ENCODE measurements at regions not wholly inside any gene's neighbourhood (a gene's known extent, or its start where the extent isn't known, plus 50 kb on each side); places are given as distances from the start of the nearest gene placed in this dataset.
A peak's percentile ranks its signal among the peaks of the same experiment; 100 is the strongest.
"Not testable (repeated sequence)": the region's sequence is repeated elsewhere in the genome, so short reads cannot be mapped to it uniquely, and the experiment has no call there.

DNA sequence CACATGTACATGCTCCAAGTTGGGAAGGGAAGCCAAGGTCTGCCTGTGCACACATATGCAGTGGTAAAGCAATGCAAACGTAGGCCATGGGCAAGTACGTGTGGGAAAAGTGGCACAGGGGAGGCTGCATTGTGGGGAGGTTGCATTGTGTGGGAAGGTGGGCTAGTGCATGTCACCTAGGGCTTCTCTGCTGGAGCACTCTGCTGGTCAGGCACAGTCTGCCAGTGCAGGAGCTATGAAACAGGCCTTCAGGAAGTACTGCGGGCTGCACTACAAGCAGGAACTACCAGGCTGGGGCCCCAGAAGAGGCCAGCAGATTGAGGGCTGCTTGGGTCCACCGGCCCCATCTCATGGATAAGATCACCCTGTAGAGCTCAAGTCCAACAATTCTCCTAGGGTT is 1694.6 kb upstream of the CDH6 start:
- no peak for DNase-seq (ENCODE audit: low spot score)

DNA sequence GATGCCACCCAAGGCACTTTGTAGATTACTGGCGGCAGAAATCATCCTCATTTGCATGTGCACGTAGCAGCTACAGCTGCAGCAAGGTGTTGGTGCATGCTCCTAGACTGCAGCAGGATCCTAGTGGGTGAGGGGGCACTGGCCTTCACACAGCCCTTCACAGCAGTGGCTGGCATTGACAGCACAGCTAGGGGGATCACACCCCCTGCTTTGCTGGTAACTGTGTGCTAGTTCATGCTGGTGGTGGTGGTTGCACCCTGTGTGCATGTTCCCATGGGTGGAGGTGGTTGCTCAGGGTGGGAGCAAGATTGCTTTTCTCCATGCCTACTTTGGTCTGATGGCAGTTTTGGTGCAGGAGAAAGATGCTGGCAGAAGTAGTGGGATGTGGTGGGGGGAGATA is 1695.1 kb upstream of the CDH6 start:
- DNase-seq (ENCODE audit: low spot score), result no peak

DNA sequence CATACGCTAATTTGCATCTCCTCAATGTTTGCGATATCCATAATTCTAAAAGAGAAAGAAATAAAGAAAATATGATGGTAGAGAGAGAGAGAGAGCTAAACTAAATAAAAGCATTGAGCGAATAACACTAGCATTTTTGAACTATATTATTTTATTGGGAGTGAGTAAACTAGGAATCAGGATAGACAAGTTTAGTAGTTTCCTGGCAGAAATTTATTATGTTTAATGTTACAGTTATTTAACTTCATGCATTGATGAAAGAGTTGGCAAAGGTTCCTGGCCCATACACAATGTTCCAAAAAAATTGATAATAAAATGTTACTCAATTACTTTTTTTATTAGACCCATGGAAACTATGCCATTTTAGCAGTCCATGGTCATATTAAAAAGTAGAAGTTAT is 1708.2 kb upstream of the CDH6 start:
- DNase-seq (ENCODE audit: low spot score), result no peak

DNA sequence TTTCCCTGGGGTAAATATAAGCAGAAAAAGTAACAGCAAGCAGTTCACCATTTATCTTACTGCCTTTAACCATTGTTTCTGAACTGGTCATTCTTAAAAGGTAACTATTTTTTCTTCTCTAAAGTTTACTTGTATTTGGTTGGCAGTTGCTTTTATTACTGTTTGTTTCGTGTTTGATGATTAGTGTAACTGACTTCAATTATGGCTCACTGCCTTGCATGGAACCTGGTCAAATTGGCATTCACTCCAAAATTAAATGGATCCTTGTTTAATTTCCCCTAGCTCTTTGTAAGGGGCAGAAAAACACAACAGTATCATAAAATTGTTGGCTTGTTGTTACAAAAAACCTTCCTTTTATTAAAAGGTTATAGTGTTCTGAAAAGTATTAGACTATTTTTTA is 1723.9 kb upstream of the CDH6 start:
- no peak for DNase-seq (ENCODE audit: low spot score)

DNA sequence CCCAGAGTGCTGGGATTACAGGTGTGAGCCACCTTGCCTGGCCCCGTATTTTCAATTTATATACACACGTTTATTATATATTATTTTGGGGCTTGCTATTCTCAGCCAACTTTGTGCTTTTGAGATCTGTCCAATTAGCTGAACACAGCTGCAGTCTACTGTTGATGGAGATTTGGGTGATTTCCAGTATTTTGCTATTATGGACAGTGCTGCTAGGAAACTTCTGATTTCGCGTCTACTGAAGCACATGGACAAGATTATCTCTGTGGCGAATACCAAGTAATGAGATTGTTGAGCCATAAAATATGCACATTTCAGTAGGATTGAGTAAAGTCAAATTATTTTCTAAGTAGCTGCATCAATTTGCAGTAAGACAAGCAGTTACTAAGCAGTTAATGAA is 1731.2 kb upstream of the CDH6 start:
- no peak for DNase-seq (ENCODE audit: low spot score)

DNA sequence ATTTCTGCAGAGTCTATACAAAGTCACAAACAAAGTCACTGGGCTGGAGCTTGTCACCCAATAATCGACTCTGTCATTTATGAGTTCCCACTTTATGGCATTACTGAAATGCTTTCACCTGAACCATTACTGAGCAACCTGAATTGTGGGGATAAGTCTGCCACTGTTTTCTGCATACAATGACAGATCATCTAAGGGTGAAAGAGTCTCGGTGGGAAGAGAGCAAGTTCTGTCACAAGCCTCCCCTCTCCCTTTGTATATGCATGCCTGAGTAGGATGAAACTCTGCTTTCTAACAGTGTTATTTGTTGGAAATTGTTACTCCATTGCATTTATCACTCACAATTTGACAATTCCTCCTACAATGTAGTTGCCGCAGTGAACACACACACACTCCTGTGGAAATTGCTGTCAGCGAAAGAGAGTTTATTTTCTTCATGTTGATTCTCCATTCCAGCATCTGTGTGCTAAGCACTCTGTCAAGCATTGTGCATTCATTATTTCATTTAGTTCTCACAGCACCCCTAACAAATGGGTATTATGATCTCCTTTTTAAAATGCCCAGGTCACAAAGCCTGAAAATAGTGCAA is 1732.4 kb upstream of the CDH6 start:
- DNase-seq (ENCODE audit: low spot score), result peak; percentile 43

DNA sequence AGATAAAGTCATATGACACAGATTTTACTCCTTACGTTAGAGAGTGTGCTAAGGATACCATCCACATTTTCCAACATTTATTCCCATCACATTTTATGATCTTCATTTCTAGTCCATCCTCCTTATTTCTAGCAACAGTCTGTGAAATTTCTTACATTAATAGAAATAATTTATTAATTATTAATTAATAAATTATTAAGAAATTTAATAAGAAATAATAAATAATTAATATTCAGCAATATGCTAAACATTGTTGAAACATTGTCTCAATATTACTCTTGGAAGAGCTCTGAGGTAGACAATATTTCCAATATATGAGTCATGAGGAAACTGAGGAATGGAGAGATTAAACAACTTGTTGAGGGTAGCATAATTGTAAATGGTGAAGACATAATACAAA is 1742.5 kb upstream of the CDH6 start:
- DNase-seq (ENCODE audit: low spot score), result not testable (repeated sequence)

DNA sequence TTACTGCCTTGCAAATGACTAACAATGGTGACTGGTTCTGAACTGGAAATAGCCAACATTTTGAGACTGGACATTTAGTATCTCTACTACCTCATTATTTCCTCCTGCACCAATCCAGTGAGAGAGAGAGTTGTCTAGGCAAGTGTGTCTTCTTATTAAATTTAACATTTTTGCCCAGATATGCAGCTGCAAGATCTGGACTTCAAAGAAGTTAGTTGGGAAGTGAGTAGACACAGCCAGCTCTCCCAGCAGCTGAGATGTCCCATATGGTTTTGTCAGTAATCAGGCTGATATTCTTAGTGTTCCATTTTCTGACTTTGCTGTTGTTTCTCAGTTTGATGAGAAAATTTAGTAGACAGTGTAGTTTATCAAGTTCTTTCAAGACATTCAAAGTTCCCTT is 1778.8 kb upstream of the CDH6 start:
- DNase-seq (ENCODE audit: low spot score), result no peak

DNA sequence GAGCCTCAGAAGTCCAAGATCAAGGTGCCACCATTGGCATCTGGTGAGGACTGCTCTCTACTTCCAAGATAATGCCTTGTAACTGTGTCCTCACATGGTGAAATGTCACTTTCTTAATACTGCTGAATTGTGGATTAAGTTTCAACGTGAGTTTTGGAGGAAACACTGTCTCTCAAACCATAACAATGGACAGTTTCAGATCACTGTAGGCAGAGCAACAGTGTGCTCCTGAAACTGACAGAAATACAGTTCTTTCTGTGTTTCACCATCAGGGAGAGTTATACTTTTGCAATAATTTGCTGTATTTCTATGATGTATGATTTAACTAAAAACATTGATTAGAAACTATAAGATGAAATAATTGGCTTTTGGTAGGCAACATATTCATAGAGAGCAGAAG is 1780.5 kb upstream of the CDH6 start:
- DNase-seq (ENCODE audit: low spot score), result no peak

DNA sequence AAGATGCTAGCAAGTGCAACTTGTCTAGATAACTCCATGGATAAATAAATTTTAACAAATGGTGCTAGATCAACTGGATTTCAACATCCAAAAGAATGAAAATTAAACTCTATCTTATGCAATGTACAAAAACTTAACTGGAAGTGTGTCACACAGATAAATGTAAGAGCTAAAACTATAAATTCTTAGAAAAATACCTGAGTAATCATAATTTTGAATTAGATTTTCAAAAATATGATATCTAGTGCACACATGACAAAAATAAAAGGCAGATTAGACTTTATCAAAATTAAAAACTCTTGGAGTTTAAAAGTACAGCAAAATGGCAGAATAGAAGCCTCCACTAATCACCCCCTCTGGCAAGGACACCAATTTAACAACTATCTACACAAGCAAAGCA is 1791.2 kb upstream of the CDH6 start:
- no peak for DNase-seq (ENCODE audit: low spot score)

DNA sequence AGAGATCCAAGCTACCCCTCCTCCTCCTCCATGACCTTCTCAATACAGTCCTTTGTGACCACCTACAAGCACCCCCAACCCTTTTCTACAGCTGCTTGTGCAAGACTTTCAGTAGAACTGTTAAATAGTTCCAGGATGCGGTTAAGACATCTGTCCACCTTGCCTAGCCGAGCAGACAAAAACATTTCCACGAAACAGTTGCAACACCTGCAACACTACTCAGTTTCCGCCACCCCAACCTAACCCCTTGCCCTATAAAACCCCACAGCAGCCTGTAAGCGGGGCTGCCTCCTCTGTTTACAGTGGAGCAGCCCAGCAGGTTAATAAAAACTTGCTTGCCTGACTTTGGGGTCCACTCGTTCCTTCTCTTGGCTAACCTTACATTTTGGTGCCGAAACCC is 1803.5 kb upstream of the CDH6 start:
- DNase-seq (ENCODE audit: low spot score), result no peak

DNA sequence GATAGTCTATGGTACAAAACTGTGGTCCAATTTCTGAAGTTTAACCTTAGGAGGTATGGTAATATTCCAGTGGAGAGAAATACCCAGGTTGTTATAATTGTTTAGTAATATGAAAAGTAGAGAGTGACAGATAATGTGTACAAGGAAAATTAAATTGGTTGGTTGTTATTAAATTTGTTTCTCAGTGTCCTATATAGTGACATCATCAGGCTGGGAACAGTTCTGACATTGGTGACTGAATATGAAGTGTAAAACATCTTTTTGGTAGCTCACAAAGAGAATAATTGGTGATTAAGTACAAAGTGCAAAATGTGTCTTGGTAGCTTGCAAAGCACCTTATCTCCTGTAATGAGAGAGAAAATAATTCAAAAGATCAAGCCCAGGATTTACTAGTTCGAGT is 1806.1 kb upstream of the CDH6 start:
- no peak for DNase-seq (ENCODE audit: low spot score)

DNA sequence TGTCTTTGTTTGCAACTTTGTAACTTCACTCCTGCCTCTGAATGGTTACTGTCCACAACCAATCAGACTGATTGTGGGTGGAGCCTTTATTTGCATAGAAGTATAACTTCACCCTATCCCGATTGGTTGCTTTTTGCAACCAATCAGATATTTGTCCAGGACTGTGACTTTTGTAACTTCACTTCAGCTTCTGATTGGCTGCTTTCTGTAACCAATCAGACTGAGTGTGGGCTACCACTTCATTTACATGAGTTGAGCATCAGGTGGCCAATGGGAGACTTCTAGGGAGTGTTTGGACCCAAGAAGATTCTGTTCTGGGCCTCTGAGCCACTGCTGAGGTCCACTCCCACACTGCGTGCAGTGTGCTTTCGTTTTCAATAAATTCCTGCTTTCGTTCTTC is 1810.7 kb upstream of the CDH6 start:
- no peak for DNase-seq (ENCODE audit: low spot score)

DNA sequence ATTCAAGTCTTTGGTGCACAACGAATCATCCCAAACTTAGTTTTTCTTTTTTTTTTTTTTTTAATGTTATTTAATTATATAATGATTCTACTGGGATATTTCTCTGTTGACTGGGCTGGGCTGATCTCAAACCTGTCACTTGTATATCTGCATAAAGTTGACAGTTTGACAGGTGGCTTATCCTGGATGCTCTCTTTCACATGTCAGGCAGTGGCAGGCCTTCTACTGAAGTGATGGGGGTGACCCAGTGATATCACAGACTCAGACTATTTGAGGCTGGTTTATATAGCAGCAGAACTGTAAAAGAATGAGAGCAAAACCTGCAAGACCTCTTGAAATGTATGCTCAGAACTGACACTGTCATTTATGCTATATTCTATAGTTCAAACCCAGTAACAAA is 1813.5 kb upstream of the CDH6 start:
- no peak for DNase-seq (ENCODE audit: low spot score)

DNA sequence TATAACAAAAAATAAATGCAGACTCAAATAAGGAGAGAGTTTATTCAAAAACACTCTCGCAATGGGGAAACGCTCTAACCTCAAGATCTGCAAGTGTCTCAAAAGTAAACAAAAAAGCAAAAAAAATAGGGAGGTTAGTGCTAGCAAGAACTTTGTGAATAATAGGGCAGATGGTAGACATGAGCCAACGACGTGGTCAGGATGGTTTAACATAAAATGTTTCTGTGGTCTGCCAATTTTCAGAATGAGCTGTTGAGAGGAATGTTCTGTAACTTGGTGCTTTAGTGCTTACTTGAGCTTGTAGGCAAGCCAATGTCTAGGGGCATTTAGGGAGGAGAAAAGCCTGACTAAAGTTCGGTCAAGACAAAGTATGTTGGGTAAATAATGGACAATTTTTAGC is 1813.9 kb upstream of the CDH6 start:
- DNase-seq (ENCODE audit: low spot score), result no peak

DNA sequence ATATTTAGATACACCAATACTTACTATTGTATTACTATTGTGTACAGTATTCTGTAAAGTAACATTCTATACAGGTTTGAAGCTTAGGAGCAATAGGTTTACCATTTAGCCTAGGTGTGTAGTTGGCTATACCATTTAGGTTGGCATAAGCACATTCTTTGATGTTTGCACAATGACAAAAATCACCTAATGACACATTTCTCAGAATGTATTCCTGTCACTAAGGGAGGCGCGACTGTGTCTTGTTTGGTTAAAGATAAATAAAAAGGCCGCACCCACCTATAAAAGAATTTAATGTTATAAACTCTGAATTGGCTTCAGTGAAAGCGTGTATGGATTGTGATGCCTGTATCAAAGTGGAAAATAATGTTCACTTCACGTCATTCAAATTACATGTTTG is 1815.4 kb upstream of the CDH6 start:
- no peak for DNase-seq (ENCODE audit: low spot score)

DNA sequence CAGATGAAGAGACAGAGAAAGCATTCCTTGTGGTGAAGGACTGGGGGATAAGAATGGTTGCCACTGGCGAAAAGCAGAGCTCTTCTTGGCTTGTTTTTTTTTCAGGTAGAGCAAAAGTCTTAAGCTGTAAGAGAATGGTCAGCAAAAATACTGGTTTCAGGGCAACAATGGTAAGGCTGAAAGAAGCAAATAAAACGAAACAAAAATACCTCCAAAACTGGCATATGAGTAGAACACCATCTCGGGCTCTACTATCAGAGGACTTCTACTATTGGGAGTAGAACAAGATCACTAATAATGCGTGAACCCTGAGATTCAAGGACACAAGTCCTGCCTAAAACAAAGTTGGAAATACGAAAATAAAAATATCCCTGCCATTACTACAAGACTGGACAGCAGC is 1823.2 kb upstream of the CDH6 start:
- no peak for DNase-seq (ENCODE audit: low spot score)

DNA sequence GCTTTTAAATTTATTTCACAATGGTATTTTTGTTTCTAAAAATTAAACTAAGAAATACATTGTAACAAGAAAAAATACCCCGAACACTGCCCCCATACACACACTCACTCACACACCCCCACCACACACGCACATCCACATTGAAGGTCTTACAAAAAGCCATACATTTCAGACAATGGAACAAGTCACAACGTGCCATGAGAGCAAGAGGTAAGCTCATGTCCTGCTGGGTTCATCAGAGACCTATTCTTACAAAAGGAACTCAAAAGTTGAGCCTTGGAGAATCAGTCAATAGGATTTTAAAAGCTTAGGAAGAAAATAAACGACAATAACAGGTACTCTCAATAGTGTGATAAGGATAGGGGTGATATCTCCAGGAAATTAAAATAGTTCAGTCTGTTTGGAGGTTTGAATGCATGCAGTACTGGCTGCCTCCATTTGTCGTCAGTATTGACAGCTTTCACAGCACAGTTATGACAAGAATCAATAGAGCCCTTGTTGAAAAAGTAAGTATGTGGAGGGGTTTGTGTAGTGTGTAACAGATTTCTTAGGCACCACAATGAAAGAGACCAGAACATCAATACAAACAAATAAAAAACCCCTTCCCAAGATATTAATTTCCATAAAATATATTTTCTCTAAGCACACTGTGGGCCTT is 1826.2 kb upstream of the CDH6 start:
- DNase-seq (ENCODE audit: low spot score), result no peak

DNA sequence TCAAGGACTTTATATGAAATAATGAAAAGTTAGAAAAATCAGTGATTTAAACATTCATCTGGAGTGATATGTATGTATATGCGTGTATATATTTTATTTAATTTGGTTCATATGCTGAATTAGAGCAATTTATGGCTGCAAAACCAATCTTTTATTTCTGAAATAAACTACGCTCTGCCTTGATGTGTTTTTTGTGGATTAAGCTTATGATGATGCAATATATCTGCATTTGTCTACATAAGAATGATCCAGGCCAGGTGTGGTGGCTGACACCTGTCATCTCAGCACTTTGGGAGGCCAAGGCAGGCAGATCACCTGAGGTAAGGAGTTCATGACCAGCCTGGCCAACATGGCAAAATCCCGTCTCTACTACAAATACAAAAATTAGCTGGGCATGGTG is 1842.3 kb upstream of the CDH6 start:
- no peak for DNase-seq (ENCODE audit: low spot score)

DNA sequence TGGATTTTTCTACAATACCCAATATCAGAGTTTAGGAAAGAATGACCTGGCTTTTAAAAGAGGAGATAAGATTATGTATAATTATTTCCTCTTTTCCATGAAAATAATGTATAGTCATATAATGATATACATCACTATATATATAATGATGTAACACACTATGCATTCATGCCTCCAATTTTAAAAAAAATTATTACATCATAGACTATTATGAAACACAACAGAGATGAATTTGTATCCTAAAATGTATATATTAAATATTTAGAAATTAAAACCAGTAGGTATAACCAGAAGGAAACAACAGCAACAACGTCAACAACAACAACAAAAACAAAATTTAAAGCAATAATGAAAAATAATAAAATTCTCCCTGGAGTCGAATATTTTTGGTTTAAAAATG is 1856.5 kb upstream of the CDH6 start:
- no peak for DNase-seq (ENCODE audit: low spot score)

DNA sequence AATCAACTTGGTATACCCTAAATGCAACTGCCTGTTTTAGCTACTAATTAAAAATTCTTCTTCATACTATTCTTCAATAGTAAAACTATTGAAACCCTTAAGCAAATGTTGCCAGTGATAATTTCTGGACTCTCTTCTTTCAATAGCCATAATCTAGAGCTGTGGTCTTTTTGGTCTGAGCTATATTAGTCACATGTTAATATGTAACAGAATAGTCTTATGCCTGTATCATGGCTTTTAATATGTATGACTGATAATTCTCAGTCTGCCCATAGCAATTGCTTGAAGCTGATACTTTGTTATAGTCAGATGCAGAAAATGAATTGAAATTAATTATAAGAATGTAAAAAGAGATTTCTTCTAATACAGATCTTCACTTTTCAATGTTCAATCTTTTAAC is 1871.9 kb upstream of the CDH6 start:
- DNase-seq (ENCODE audit: low spot score), result no peak

DNA sequence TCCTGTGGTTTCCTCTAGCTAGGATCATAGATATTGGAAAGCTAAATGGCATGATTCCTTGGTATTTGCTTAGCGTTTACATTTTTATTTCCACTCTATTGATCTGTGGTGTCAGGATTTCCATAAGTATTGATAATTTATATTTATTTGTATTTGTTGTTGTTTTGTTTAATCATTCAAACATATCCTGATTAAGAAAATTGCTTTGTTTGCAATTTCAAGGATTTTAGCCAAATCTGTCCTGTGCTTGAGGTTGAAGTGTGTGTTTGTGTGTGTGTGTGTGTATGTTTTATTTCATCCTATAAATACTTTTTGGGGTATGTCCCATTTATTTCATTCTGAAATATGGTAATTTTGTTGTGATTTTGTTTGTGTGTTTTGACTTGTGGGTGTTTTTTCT is 1884.1 kb upstream of the CDH6 start:
- no peak for DNase-seq (ENCODE audit: low spot score)

DNA sequence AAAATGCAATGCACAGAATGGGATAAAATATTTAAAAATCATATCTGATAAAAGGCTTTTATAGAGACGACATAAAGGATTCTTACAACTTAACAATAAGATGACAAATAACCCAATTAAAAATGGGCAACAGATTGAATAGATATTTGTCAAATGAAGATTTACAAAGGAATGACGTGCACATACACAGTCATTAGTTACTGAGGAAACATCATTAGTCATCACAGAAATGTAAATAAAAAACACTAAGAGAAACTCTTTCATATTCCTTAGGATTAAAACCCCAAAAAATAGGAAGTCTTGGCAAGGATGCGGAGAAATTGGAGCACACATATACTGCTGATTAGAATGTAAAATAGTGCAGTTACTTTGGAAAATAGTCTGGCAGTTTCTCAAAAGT is 1886.0 kb upstream of the CDH6 start:
- no peak for DNase-seq (ENCODE audit: low spot score)

DNA sequence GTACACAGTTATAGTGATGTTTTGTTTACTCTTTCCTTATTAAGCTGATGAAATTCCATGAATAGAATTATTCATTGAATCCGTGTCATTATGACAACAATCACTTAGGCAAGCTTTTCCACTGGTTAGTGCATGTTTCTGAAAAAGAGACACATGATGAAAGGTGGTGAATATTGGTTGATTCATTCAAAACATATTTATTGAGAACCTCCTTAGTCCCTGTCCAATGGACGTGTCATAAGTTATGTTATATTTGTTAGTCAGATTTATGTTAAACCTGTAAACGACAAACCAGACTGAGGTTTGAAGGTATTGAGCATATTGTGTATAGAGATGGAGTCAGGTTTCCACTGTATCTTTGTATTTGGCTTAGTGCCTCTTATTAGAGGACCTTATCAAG is 1888.9 kb upstream of the CDH6 start:
- no peak for DNase-seq (ENCODE audit: low spot score)

Data from SK-N-DZ (cell line).